Stimulated activated CD8-positive, alpha-beta memory T cell treated with anti-CD3 and anti-CD28 coated beads, Interleukin-15, amount 100 ng/mL, for 24 hours (primary cell): ENCODE measurements at regions not wholly inside any gene's neighbourhood (a gene's known extent, or its start where the extent isn't known, plus 50 kb on each side); places are given as distances from the start of the nearest gene placed in this dataset.

Experiments used
- DNase-seq: peaks from one replicate; pipeline ENCODE4 v3.0.0-alpha.2; 2020; ENCODE audit warnings: low read depth

GRCh38 chr2:7895289-7895688 is 786.6 kb upstream of the ID2 start:
- no peak for DNase-seq

- DNase-seq: no peak
These were observed 784.8 kb upstream of the ID2 start for GRCh38 chr2:7896940-7897487.

GRCh38 chr2:7899241-7899640 is 782.6 kb upstream of the ID2 start:
- DNase-seq: no peak

- DNase-seq: no peak
These were observed 781.9 kb upstream of the ID2 start for GRCh38 chr2:7899923-7900322.

- DNase-seq: no peak
These were observed 781.3 kb upstream of the ID2 start for GRCh38 chr2:7900593-7900992.

GRCh38 chr2:7902251-7902765 is 779.5 kb upstream of the ID2 start:
- DNase-seq: no peak

GRCh38 chr2:7904319-7904718 is 777.5 kb upstream of the ID2 start:
- DNase-seq: no peak

GRCh38 chr2:7905756-7906155 is 776.1 kb upstream of the ID2 start:
- no peak for DNase-seq

- DNase-seq: no peak
These were observed 775.4 kb upstream of the ID2 start for GRCh38 chr2:7906431-7906830.

GRCh38 chr2:7907041-7907440 is 774.8 kb upstream of the ID2 start:
- DNase-seq: no peak

GRCh38 chr2:7910752-7911151 is 771.1 kb upstream of the ID2 start:
- no peak for DNase-seq

GRCh38 chr2:7911196-7911595 is 770.7 kb upstream of the ID2 start:
- no peak for DNase-seq

GRCh38 chr2:7913974-7914373 is 767.9 kb upstream of the ID2 start:
- no peak for DNase-seq

GRCh38 chr2:7915302-7916091 is 766.4 kb upstream of the ID2 start:
- DNase-seq: no peak

GRCh38 chr2:7916670-7917069 is 765.2 kb upstream of the ID2 start:
- DNase-seq: no peak

GRCh38 chr2:7919510-7919909 is 762.3 kb upstream of the ID2 start:
- DNase-seq: no peak

- DNase-seq: no peak
These were observed 757.7 kb upstream of the ID2 start for GRCh38 chr2:7924023-7924762.

- DNase-seq: no peak
These were observed 756.4 kb upstream of the ID2 start for GRCh38 chr2:7925506-7925905.

- DNase-seq: no peak
These were observed 754.2 kb upstream of the ID2 start for GRCh38 chr2:7927691-7928090.

- DNase-seq: no peak
These were observed 752.6 kb upstream of the ID2 start for GRCh38 chr2:7929281-7929680.

- DNase-seq: no peak
These were observed 750.8 kb upstream of the ID2 start for GRCh38 chr2:7930800-7931635.

GRCh38 chr2:7931808-7932207 is 750.0 kb upstream of the ID2 start:
- no peak for DNase-seq
